Naive thymus-derived CD4-positive, alpha-beta T cell (primary cell): ENCODE measurements at regions not wholly inside any gene's neighbourhood (a gene's known extent, or its start where the extent isn't known, plus 50 kb on each side); places are given as distances from the start of the nearest gene placed in this dataset.

Experiments used
- ATAC-seq: fragments of 150-1000 bp; cut with Tn5 transposase; 2 replicates; pipeline ENCODE4 v1.10.0; 2021; ENCODE audit warnings: mild to moderate bottlenecking, moderate library complexity
- CTCF ChIA-PET: fragments of 350-600 bp; sonication (Branson Sonifier 250); formaldehyde crosslinking; loops from one replicate; lab custom pipeline; 2021; ENCODE audit warnings: antibody characterized with exemption; lab: Charles Lee
- POLR2A ChIA-PET: fragments of 350-600 bp; sonication (Branson Sonifier 250); formaldehyde crosslinking; loops from one replicate; lab custom pipeline; 2021; ENCODE audit warnings: antibody characterized with exemption, inconsistent platforms; lab: Charles Lee
- DNase-seq, 9 donors: peaks; one replicate each; pipeline versions ENCODE4 v3.0.0 to v3.0.0-alpha.2; 2020 to 2022; ENCODE audit warnings: mixed read lengths in 1 of 9
- H3K27ac ChIP-seq: one replicate; pipeline ENCODE4 v1.7.0; 2013; ENCODE audit warnings: mild to moderate bottlenecking, low read depth, low read length, moderate library complexity
- H3K27me3 ChIP-seq, 2 donors: one replicate each; pipeline ENCODE4 v1.7.0; 2013; ENCODE audit warnings: low read length in 2 of 2, mild to moderate bottlenecking in 2 of 2, moderate library complexity in 2 of 2; ENCODE audit not compliant: control insufficient read depth in 2 of 2, insufficient read depth in 2 of 2
- H3K36me3 ChIP-seq, 3 experiments: 1 replicate in 2 of 3; 2 replicates in 1 of 3; pipeline ENCODE4 v1.7.0; 2013; ENCODE audit warnings: low read length in 3 of 3, mild to moderate bottlenecking in 3 of 3, moderate library complexity in 1 of 3; ENCODE audit not compliant: insufficient read depth in 3 of 3, control insufficient read depth in 2 of 3
- H3K4me1 ChIP-seq, 2 donors: one replicate each; pipeline ENCODE4 v1.7.0; 2013; ENCODE audit warnings: low read length in 2 of 2, mild to moderate bottlenecking in 2 of 2, moderate library complexity in 1 of 2; ENCODE audit not compliant: control insufficient read depth in 2 of 2, insufficient read depth in 2 of 2
- H3K4me3 ChIP-seq: 2 replicates; pipeline ENCODE4 v1.7.0; 2013; ENCODE audit warnings: mild to moderate bottlenecking, low read length
- H3K9me3 ChIP-seq, 3 experiments: 1 replicate in 2 of 3; 2 replicates in 1 of 3; pipeline ENCODE4 v1.7.0; 2013; ENCODE audit warnings: low read length in 3 of 3; ENCODE audit not compliant: control insufficient read depth in 2 of 3
- H3K27ac Mint-ChIP-seq, 9 donors: one replicate each; pipeline ENCODE4 v1.8.0; 2020 to 2022; ENCODE audit warnings: mixed read lengths in 9 of 9, mild to moderate bottlenecking in 8 of 9, moderate library complexity in 5 of 9, inconsistent platforms in 2 of 9
- H3K27me3 Mint-ChIP-seq, 5 donors: one replicate each; pipeline ENCODE4 v1.8.0; 2021 to 2022; ENCODE audit warnings: mixed read lengths in 5 of 5, mild to moderate bottlenecking in 1 of 5
- H3K36me3 Mint-ChIP-seq, 5 donors: one replicate each; pipeline ENCODE4 v1.8.0; 2020 to 2022; ENCODE audit warnings: mixed read lengths in 5 of 5, mild to moderate bottlenecking in 3 of 5, inconsistent platforms in 1 of 5
- H3K4me1 Mint-ChIP-seq, 7 donors: one replicate each; pipeline ENCODE4 v1.8.0; 2020 to 2022; ENCODE audit warnings: mixed read lengths in 7 of 7, mild to moderate bottlenecking in 3 of 7, inconsistent platforms in 1 of 7
- H3K4me3 Mint-ChIP-seq, 10 donors: one replicate each; pipeline ENCODE4 v1.8.0; 2020 to 2022; ENCODE audit warnings: mild to moderate bottlenecking in 10 of 10, mixed read lengths in 10 of 10, moderate library complexity in 6 of 10, inconsistent platforms in 2 of 10
- H3K9me3 Mint-ChIP-seq, 11 donors: one replicate each; pipeline ENCODE4 v1.8.0; 2020 to 2022; ENCODE audit warnings: mixed read lengths in 11 of 11, mild to moderate bottlenecking in 4 of 11, inconsistent platforms in 1 of 11, moderate library complexity in 1 of 11
- intact Hi-C, 2 donors: fragments of 100-400 bp; cut with micrococcal nuclease; formaldehyde crosslinking; loops; one replicate each; pipeline ENCODE4 v1.15.1; 2023

DNA sequence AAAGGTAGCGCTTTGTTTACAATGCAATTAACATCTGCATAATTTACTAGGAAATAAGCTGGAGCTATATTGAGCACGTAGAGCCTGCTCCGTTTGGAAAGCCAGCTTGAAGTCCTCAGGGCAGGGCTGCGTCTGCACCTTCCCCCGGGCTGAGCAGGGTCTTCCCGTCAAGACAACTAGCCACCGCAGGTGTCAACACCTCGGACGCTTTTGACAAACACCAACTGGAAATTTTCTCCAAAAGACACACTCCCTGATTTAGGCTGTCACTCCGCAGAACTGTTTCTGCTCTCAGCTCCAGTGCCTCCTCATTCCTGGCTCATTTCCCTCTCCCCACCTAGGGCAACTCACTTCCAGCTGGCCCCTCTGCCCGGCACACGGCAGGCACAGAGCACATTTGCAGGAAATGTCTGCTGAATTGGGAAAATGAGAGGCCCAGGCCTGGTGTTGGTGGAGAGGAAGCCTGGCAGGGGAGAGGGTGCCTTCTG lies 170.3 kb downstream of the MAF start:
- Histone ChIP-seq H3K4me1 (no peaks in the 10 kb centered on the region), H3K4me3 (no peak overlapping the region), H3K27ac (no peak overlapping the region), H3K9me3 (no peaks in the 10 kb centered on the region), H3K36me3 (no peaks in the 10 kb centered on the region), H3K27me3 (no peaks in the 10 kb centered on the region)
- Mint-ChIP-seq H3K27ac (no peak overlapping the region), H3K4me3 (no peak overlapping the region), H3K27me3 (no peaks in the 10 kb centered on the region), H3K9me3 (no peaks in the 10 kb centered on the region), H3K4me1 (no peaks in the 10 kb centered on the region), H3K36me3 (no peaks in the 10 kb centered on the region)
- no peak for ATAC-seq
- DNase-seq = no peak
- CTCF ChIA-PET = no interaction called here
- intact Hi-C loops = no loop called here
- POLR2A ChIA-PET = no interaction called here

DNA sequence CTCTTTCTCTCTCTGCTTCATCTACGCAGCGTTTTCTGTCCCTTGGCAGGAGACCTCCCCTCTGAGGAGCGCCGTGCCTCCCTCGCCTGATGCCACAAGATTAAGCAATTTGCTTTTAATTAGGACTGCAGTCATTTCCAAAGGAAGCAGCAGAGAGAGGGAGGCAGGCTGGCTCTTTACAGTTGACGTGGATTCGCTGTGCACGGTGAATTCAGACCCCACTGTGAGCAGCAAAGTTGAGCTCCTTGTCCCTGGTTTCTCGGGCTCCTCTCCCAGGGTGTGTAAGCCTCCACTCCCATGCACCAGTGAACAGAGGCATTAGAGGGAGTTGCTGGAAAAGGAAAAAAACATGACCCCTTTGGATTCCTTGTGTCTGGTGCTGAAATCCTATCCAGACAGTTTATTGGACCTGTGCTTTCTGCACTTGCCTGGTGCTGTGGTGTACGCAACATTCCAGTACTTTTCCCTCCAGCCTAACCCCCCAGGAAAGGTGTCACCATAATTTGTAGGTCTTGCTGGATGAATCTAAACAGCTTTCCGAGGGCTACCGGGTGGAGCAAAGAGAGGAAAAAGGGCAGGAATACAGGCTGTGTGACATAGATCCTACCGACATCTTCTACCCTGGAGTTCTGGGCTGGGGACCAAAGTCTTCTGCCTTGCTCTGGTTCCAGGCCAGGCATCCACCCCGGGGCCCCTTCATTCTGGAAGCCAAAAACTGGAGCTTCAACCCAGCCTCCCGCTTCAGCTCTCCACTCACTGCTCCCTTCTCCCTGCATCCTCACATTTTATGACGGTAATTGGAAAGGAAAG lies 171.0 kb downstream of the MAF start:
- Histone ChIP-seq H3K4me1 (no peaks in the 10 kb centered on the region), H3K36me3 (no peaks in the 10 kb centered on the region), H3K27me3 (no peaks in the 10 kb centered on the region), H3K4me3 (no peak overlapping the region), H3K27ac (no peak overlapping the region), H3K9me3 (no peaks in the 10 kb centered on the region)
- DNase-seq (no peak), ATAC-seq (no peak)
- H3K27me3 Mint-ChIP-seq = no peaks in the 10 kb centered on the region
- POLR2A ChIA-PET = no interaction called here
- CTCF ChIA-PET = no interaction called here
- intact Hi-C loops = no loop called here
- H3K27ac Mint-ChIP-seq = no peak overlapping the region
- H3K4me1 Mint-ChIP-seq = no peaks in the 10 kb centered on the region
- no peak overlapping the region for H3K4me3 Mint-ChIP-seq
- no peaks in the 10 kb centered on the region for H3K36me3 Mint-ChIP-seq
- no peaks in the 10 kb centered on the region for H3K9me3 Mint-ChIP-seq

DNA sequence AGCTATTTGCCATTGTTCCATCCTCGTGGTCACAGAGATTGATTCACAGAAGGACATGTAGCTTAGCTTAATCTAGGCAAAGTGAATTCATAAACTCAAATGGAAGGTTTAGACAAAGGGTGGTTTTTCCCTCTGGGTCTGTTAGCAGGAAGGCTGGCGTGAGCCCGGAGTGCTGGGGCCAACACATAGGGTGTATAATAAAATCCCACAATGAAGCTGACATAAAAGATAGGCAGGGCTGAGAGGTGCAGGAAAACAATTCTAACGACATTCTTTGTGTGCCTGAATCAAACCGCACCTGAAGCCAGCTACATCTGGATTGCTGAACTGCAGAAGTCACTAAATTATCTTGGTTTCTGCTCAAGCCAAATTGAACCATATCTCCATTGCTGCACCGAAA lies 173.9 kb downstream of the MAF start:
- no peak for ATAC-seq
- intact Hi-C loops = no loop called here
- no peaks in the 10 kb centered on the region for H3K9me3 ChIP-seq
- no peaks in the 10 kb centered on the region for H3K9me3 Mint-ChIP-seq
- H3K4me1 ChIP-seq = no peaks in the 10 kb centered on the region
- no peak for DNase-seq
- H3K27ac ChIP-seq = no peak overlapping the region
- H3K27ac Mint-ChIP-seq = no peak overlapping the region
- H3K36me3 Mint-ChIP-seq = no peaks in the 10 kb centered on the region
- no peaks in the 10 kb centered on the region for H3K4me1 Mint-ChIP-seq
- CTCF ChIA-PET = interaction anchor here (0.8 kb wide), 1 partner anchor 12 kb away, joined by 3 read pairs; no protein-coding TSS in a partner anchor
- H3K36me3 ChIP-seq = no peaks in the 10 kb centered on the region
- no peaks in the 10 kb centered on the region for H3K27me3 ChIP-seq
- H3K4me3 ChIP-seq = no peak overlapping the region
- peaks cover 0 to 4% (median 0%) of the 10 kb centered on the region in 5 donors for H3K27me3 Mint-ChIP-seq
- POLR2A ChIA-PET = no interaction called here
- no peak overlapping the region for H3K4me3 Mint-ChIP-seq

DNA sequence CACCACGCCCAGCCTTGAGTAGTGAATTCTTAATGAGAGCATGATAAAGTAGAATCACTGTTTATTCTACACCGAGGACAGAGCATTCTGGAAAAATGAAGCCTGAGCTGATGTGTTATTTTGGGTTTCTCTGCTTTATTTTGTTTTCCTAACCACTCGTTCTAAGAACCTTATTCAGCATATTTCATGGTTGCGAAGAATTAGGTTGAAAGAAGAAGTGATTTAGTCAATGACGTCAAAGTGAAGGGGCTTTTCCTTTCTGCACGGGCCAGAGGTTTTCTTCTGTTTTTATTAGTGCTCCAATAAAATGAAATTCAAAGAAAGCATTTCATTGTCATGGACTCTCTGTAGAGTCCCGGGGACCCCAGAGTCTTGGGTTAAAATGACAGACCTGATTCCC lies 178.5 kb downstream of the MAF start:
- DNase-seq (no peak), ATAC-seq (no peak)
- Histone ChIP-seq H3K36me3 (no peaks in the 10 kb centered on the region), H3K9me3 (no peaks in the 10 kb centered on the region), H3K4me3 (no peak overlapping the region), H3K27ac (no peak overlapping the region), H3K4me1 (peaks cover 0 to under 1% of the 10 kb centered on the region in 2 donors), H3K27me3 (no peaks in the 10 kb centered on the region)
- POLR2A ChIA-PET = interaction anchor here (0.6 kb wide), 1 partner anchor 137 kb away, joined by 4 read pairs; no protein-coding TSS in a partner anchor
- H3K4me3 Mint-ChIP-seq = no peak overlapping the region
- H3K4me1 Mint-ChIP-seq = peaks cover 0 to 10% (median 9%) of the 10 kb centered on the region in 7 donors
- no peaks in the 10 kb centered on the region for H3K9me3 Mint-ChIP-seq
- no peaks in the 10 kb centered on the region for H3K36me3 Mint-ChIP-seq
- intact Hi-C loops = no loop called here
- no peak overlapping the region for H3K27ac Mint-ChIP-seq
- H3K27me3 Mint-ChIP-seq = peaks cover 0 to 11% (median 0%) of the 10 kb centered on the region in 5 donors
- CTCF ChIA-PET = no interaction called here

- no peak overlapping the region for H3K4me3 Mint-ChIP-seq
- DNase-seq (no peak), ATAC-seq (no peak)
- Histone ChIP-seq H3K9me3 (no peaks in the 10 kb centered on the region), H3K27ac (no peak overlapping the region), H3K4me3 (no peak overlapping the region), H3K27me3 (no peaks in the 10 kb centered on the region), H3K36me3 (no peaks in the 10 kb centered on the region), H3K4me1 (peaks cover 6 to 9% of the 10 kb centered on the region in 2 donors)
- H3K27ac Mint-ChIP-seq = no peak overlapping the region
- intact Hi-C loops = no loop called here
- H3K27me3 Mint-ChIP-seq = peaks cover 0 to 11% (median 0%) of the 10 kb centered on the region in 5 donors
- CTCF ChIA-PET = no interaction called here
- POLR2A ChIA-PET = no interaction called here
- H3K9me3 Mint-ChIP-seq = no peaks in the 10 kb centered on the region
- H3K36me3 Mint-ChIP-seq = no peaks in the 10 kb centered on the region
- H3K4me1 Mint-ChIP-seq = peaks cover 7 to 19% (median 18%) of the 10 kb centered on the region in 7 donors
These were observed 179.4 kb downstream of the MAF start for GRCh38 chr16:79421126-79421525.

DNA sequence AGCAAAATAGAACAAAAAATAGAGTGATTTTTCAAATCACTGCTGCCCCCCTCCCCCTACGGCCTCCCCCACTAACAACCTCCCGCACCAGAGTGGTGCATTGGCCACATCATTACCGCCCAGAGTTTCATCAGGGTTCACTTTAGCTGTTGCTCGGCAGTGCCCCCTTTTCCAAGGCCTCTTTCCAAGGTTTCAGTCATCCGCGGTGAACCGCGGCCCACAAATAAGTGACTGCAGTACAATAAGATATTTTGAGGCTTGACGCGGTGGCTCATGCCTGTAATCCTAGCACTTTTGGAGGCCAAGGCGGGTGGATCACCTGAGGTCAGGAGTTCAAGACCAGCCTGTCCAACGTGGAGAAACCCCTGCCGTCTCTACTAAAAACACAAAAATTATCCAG lies 180.0 kb downstream of the MAF start:
- peaks cover 0 to 11% (median 0%) of the 10 kb centered on the region in 5 donors for H3K27me3 Mint-ChIP-seq
- DNase-seq = no peak
- CTCF ChIA-PET = no interaction called here
- intact Hi-C loops = no loop called here
- no peak overlapping the region for H3K4me3 ChIP-seq
- no peaks in the 10 kb centered on the region for H3K9me3 Mint-ChIP-seq
- H3K4me1 Mint-ChIP-seq = peaks cover 11 to 25% (median 23%) of the 10 kb centered on the region in 7 donors
- no peak overlapping the region for H3K27ac Mint-ChIP-seq
- H3K27ac ChIP-seq = no peak overlapping the region
- POLR2A ChIA-PET = no interaction called here
- H3K4me3 Mint-ChIP-seq = no peak overlapping the region
- H3K36me3 ChIP-seq = no peaks in the 10 kb centered on the region
- H3K27me3 ChIP-seq = no peaks in the 10 kb centered on the region
- peaks cover 12 to 15% of the 10 kb centered on the region in 2 donors for H3K4me1 ChIP-seq
- no peaks in the 10 kb centered on the region for H3K36me3 Mint-ChIP-seq
- no peaks in the 10 kb centered on the region for H3K9me3 ChIP-seq
- no peak for ATAC-seq

GRCh38 chr16:79419148-79419547 lies 181.4 kb downstream of the MAF start:
- no peaks in the 10 kb centered on the region for H3K36me3 ChIP-seq
- POLR2A ChIA-PET = no interaction called here
- intact Hi-C loops = loop anchor here in 1 of 2 donors (10.0 kb wide), 1 partner anchor 144 kb away; no protein-coding TSS in a partner anchor
- Mint-ChIP-seq H3K9me3 (peaks cover 0 to 2% (median 0%) of the 10 kb centered on the region in 11 donors), H3K27me3 (peaks cover 0 to 11% (median 0%) of the 10 kb centered on the region in 5 donors), H3K27ac (no peak overlapping the region), H3K36me3 (peaks cover 0 to 8% (median 0%) of the 10 kb centered on the region in 5 donors), H3K4me1 (peaks cover 11 to 32% (median 29%) of the 10 kb centered on the region in 7 donors), H3K4me3 (no peak overlapping the region)
- no peak overlapping the region for H3K27ac ChIP-seq
- H3K27me3 ChIP-seq = no peaks in the 10 kb centered on the region
- no peaks in the 10 kb centered on the region for H3K9me3 ChIP-seq
- ATAC-seq (no peak), DNase-seq (no peak)
- CTCF ChIA-PET = no interaction called here
- H3K4me3 ChIP-seq = no peak overlapping the region
- peaks cover 12 to 22% of the 10 kb centered on the region in 2 donors for H3K4me1 ChIP-seq
